Hepatocyte (in vitro differentiated cells): ENCODE measurements at regions not wholly inside any gene's neighbourhood (a gene's known extent, or its start where the extent isn't known, plus 50 kb on each side); places are given as distances from the start of the nearest gene placed in this dataset.

Experiments
- EZH2phosphoT487 ChIP-seq: fragments of 200-600 bp; sonication (generic); IDR thresholded peaks from one replicate; pipeline ENCODE4 v1.6.1; 2018; ENCODE audit warnings: antibody characterized with exemption, mild to moderate bottlenecking, low read depth, moderate library complexity; ENCODE audit not compliant: unreplicated experiment, severe bottlenecking
- TF ChIP-seq, protein P1 (sequence below): fragments of 200-600 bp; sonication (generic); IDR thresholded peaks from 2 replicates; pipeline ENCODE4 v1.5.1; 2016; ENCODE audit warnings: antibody characterized with exemption, mild to moderate bottlenecking; ENCODE audit not compliant: poor library complexity

DNA sequence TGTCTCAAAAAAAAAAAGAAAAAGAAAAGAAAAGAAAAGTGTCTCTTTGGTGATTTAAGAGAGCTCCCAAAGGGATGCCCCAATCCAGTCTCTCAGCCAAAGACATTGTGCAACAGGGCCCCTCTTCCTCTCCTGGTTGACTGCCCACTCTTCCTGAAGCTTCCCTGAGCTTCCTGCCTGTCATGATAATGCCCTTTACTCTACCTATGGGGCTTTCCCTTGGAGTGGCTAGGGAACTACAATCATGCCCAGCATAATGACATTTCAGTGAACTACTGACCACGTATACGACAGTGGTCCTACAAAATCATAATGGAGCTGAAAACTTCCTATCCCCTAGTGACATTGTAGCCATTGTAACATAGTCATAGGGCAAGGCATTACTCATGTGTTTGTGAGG lies 118.0 kb downstream of the RASSF10 start:
- TF ChIP-seq, protein P1, sequence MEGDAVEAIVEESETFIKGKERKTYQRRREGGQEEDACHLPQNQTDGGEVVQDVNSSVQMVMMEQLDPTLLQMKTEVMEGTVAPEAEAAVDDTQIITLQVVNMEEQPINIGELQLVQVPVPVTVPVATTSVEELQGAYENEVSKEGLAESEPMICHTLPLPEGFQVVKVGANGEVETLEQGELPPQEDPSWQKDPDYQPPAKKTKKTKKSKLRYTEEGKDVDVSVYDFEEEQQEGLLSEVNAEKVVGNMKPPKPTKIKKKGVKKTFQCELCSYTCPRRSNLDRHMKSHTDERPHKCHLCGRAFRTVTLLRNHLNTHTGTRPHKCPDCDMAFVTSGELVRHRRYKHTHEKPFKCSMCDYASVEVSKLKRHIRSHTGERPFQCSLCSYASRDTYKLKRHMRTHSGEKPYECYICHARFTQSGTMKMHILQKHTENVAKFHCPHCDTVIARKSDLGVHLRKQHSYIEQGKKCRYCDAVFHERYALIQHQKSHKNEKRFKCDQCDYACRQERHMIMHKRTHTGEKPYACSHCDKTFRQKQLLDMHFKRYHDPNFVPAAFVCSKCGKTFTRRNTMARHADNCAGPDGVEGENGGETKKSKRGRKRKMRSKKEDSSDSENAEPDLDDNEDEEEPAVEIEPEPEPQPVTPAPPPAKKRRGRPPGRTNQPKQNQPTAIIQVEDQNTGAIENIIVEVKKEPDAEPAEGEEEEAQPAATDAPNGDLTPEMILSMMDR, result no peak
- TF ChIP-seq EZH2phosphoT487, result no peak
